ENCODE measurements at regions not wholly inside any gene's neighbourhood (a gene's known extent, or its start where the extent isn't known, plus 50 kb on each side); places are given as distances from the start of the nearest gene placed in this dataset.
"Not testable (repeated sequence)": the region's sequence is repeated elsewhere in the genome, so short reads cannot be mapped to it uniquely, and the experiment has no call there.

GRCh38 chr3:152688313-152688712 is 146.6 kb upstream of the P2RY1 start:
- Histone ChIP-seq H2AFZ (ENCODE audit: low read depth, low read length) (no peak overlapping the region), H3K4me3 (replicated peaks in 1 of 3; ENCODE audit: insufficient read depth in 1 of 3, low read depth in 1 of 3, low read length in 3 of 3) (no peak overlapping the region), H3K9me1 (replicated peaks; ENCODE audit: control insufficient read depth, extremely low read depth, insufficient read depth, low read length) (no peaks in the 10 kb centered on the region), H3K4me2 (ENCODE audit: insufficient read depth, low read length) (no peak overlapping the region), H3K79me2 (ENCODE audit: control insufficient read depth, insufficient read depth, low read length) (no peaks in the 10 kb centered on the region), H3K27ac (ENCODE audit: insufficient read depth, low read depth, low read length) (no peak overlapping the region), H3K4me1 (ENCODE audit: control insufficient read depth, extremely low read depth, insufficient read depth, low read length) (no peaks in the 10 kb centered on the region), H3K9me3 (replicated peaks; ENCODE audit: control insufficient read depth, insufficient read depth, low read length) (no peaks in the 10 kb centered on the region), H3K9ac (replicated peaks; ENCODE audit: extremely low read depth, insufficient read depth, low read length) (no peak overlapping the region), H3K27me3 (ENCODE audit: control insufficient read depth in 2 of 2, insufficient read depth in 2 of 2, low read length in 2 of 2) (no peaks in the 10 kb centered on the region), H4K20me1 (replicated peaks; ENCODE audit: control insufficient read depth, extremely low read depth, insufficient read depth, low read length) (no peaks in the 10 kb centered on the region), H3K36me3 (ENCODE audit: control insufficient read depth in 2 of 2, extremely low read depth in 1 of 2, insufficient read depth in 2 of 2, low read length in 2 of 2) (no peaks in the 10 kb centered on the region)
- CTCF ChIA-PET = no interaction called here
- no TSS peak for BruUV-seq (replicated peaks)
- FAIRE-seq = no peak
- TF ChIP-seq JUN (IDR thresholded peaks at IDR 0.05; ENCODE audit: borderline replicate concordance, insufficient read depth, insufficient read length, low read depth) = no peak
- TF ChIP-seq MAX (IDR thresholded peaks at IDR 0.05; ENCODE audit: insufficient read depth, insufficient read length) = no peak
- TF ChIP-seq CTCF (IDR thresholded peaks at IDR 0.05; ENCODE audit: extremely low read depth in 1 of 2, insufficient read depth in 1 of 2, low read depth in 1 of 2, low read length in 2 of 2) = no peak
- no peak for TF ChIP-seq POLR2AphosphoS5 (IDR thresholded peaks at IDR 0.05; ENCODE audit: insufficient read depth, low read depth, low read length)
- TF ChIP-seq FOS (IDR thresholded peaks at IDR 0.05; ENCODE audit: borderline replicate concordance, insufficient read depth, low read length) = no peak
- TF ChIP-seq MYC (IDR thresholded peaks at IDR 0.05; ENCODE audit: low read depth, low read length) = no peak
- no peak for TF ChIP-seq EZH2 (IDR thresholded peaks at IDR 0.05; ENCODE audit: borderline replicate concordance, low read depth, low read length, severe bottlenecking)
- TF ChIP-seq POLR2A (IDR thresholded peaks at IDR 0.05; ENCODE audit: low read depth, low read length) = no peak
- TF ChIP-seq GATA2 (IDR thresholded peaks at IDR 0.05; ENCODE audit: insufficient read depth, insufficient read length, low read depth, low read length) = no peak
- no peak for DNase-seq (ENCODE audit: low read depth, low spot score)
- intact Hi-C loops (cut with micrococcal nuclease) = no loop called here
- POLR2A ChIA-PET = interaction anchor here (0.6 kb wide), 1 partner anchor 939 kb away, joined by 3 read pairs; no protein-coding TSS in a partner anchor
- dilution Hi-C loops (cut with MboI; ENCODE audit: extremely low pct_ligation_motif_present, low sequenced_read_pairs) = no loop called here

GRCh38 chr3:152692326-152692725 is 142.6 kb upstream of the P2RY1 start:
- H2AFZ ChIP-seq (ENCODE audit: low read depth, low read length); H3K36me3 ChIP-seq (ENCODE audit: control insufficient read depth in 2 of 2, extremely low read depth in 1 of 2, insufficient read depth in 2 of 2, low read length in 2 of 2); dilution Hi-C loops (cut with MboI; ENCODE audit: extremely low pct_ligation_motif_present, low sequenced_read_pairs); H3K27me3 ChIP-seq (ENCODE audit: control insufficient read depth in 2 of 2, insufficient read depth in 2 of 2, low read length in 2 of 2); H3K4me1 ChIP-seq (ENCODE audit: control insufficient read depth, extremely low read depth, insufficient read depth, low read length); FAIRE-seq; intact Hi-C loops (cut with micrococcal nuclease); H3K9me1 ChIP-seq (replicated peaks; ENCODE audit: control insufficient read depth, extremely low read depth, insufficient read depth, low read length); BruUV-seq (replicated peaks); H3K79me2 ChIP-seq (ENCODE audit: control insufficient read depth, insufficient read depth, low read length); H4K20me1 ChIP-seq (replicated peaks; ENCODE audit: control insufficient read depth, extremely low read depth, insufficient read depth, low read length); DNase-seq (ENCODE audit: low read depth, low spot score); H3K27ac ChIP-seq (ENCODE audit: insufficient read depth, low read depth, low read length); H3K9me3 ChIP-seq (replicated peaks; ENCODE audit: control insufficient read depth, insufficient read depth, low read length); CTCF ChIA-PET; H3K4me3 ChIP-seq (replicated peaks in 1 of 3; ENCODE audit: insufficient read depth in 1 of 3, low read depth in 1 of 3, low read length in 3 of 3); H3K4me2 ChIP-seq (ENCODE audit: insufficient read depth, low read length); H3K9ac ChIP-seq (replicated peaks; ENCODE audit: extremely low read depth, insufficient read depth, low read length); POLR2A ChIA-PET: not testable (repeated sequence)

GRCh38 chr3:152693521-152694250 is 141.2 kb upstream of the P2RY1 start:
- H3K27me3 ChIP-seq (ENCODE audit: control insufficient read depth in 2 of 2, insufficient read depth in 2 of 2, low read length in 2 of 2); FAIRE-seq; POLR2A ChIA-PET; H3K9me1 ChIP-seq (replicated peaks; ENCODE audit: control insufficient read depth, extremely low read depth, insufficient read depth, low read length); H3K4me3 ChIP-seq (replicated peaks in 1 of 3; ENCODE audit: insufficient read depth in 1 of 3, low read depth in 1 of 3, low read length in 3 of 3); H3K36me3 ChIP-seq (ENCODE audit: control insufficient read depth in 2 of 2, extremely low read depth in 1 of 2, insufficient read depth in 2 of 2, low read length in 2 of 2); H3K9ac ChIP-seq (replicated peaks; ENCODE audit: extremely low read depth, insufficient read depth, low read length); BruUV-seq (replicated peaks); H3K27ac ChIP-seq (ENCODE audit: insufficient read depth, low read depth, low read length); H3K4me1 ChIP-seq (ENCODE audit: control insufficient read depth, extremely low read depth, insufficient read depth, low read length); dilution Hi-C loops (cut with MboI; ENCODE audit: extremely low pct_ligation_motif_present, low sequenced_read_pairs); H3K79me2 ChIP-seq (ENCODE audit: control insufficient read depth, insufficient read depth, low read length); H3K9me3 ChIP-seq (replicated peaks; ENCODE audit: control insufficient read depth, insufficient read depth, low read length); DNase-seq (ENCODE audit: low read depth, low spot score); H2AFZ ChIP-seq (ENCODE audit: low read depth, low read length); H4K20me1 ChIP-seq (replicated peaks; ENCODE audit: control insufficient read depth, extremely low read depth, insufficient read depth, low read length); H3K4me2 ChIP-seq (ENCODE audit: insufficient read depth, low read length); CTCF ChIA-PET; intact Hi-C loops (cut with micrococcal nuclease): not testable (repeated sequence)

All from endothelial cell of umbilical vein (primary cell).